B cell (primary cell): ENCODE measurements at regions not wholly inside any gene's neighbourhood (a gene's known extent, or its start where the extent isn't known, plus 50 kb on each side); places are given as distances from the start of the nearest gene placed in this dataset.

Source experiments
- ATAC-seq: fragments of 200-7000 bp; cut with Tn5 transposase; one replicate; pipeline ENCODE4 v1.10.0; 2021; ENCODE audit warnings: low read depth, mild to moderate bottlenecking, moderate number of reproducible peaks, moderate library complexity
- CTCF ChIA-PET: fragments of 350-600 bp; sonication (Branson Sonifier 250); formaldehyde crosslinking; loops from one replicate; lab custom pipeline; 2021; ENCODE audit warnings: antibody characterized with exemption, inconsistent platforms; lab: Charles Lee
- POLR2A ChIA-PET: fragments of 350-600 bp; sonication (Branson Sonifier 250); formaldehyde crosslinking; loops from one replicate; lab custom pipeline; 2021; ENCODE audit warnings: antibody characterized with exemption; lab: Charles Lee
- DNase-seq: peaks from one replicate; pipeline ENCODE4 v3.0.0; 2013
- H2AFZ ChIP-seq: 2 replicates; pipeline ENCODE4 v1.6.1; 2012; ENCODE audit warnings: mild to moderate bottlenecking, low read depth, low read length; ENCODE audit not compliant: insufficient read depth, poor library complexity, severe bottlenecking
- H3K27ac ChIP-seq, 2 donors: 1 replicate in 1 of 2; 2 replicates in 1 of 2; pipeline ENCODE4 v1.5.1; 2012 to 2013; ENCODE audit warnings: low read length in 2 of 2, mild to moderate bottlenecking in 2 of 2, moderate library complexity in 1 of 2
- H3K27me3 ChIP-seq, 4 experiments: fragments of 200-600 bp in 1 of 4; sonication (generic) in 1 of 4; replicated peaks in 1 of 4; 1 replicate in 2 of 4; 2 replicates in 2 of 4; pipeline versions ENCODE4 v1.6.1 to v1.7.0; 2013 to 2016; ENCODE audit warnings: low read length in 3 of 4, mild to moderate bottlenecking in 2 of 4, mixed read lengths in 1 of 4, moderate library complexity in 1 of 4; ENCODE audit not compliant: insufficient read depth in 4 of 4, control insufficient read depth in 3 of 4; ENCODE audit errors: control extremely low read depth in 1 of 4
- H3K36me3 ChIP-seq, 2 experiments: replicated peaks in 1 of 2; 1 replicate in 1 of 2; 2 replicates in 1 of 2; pipeline versions ENCODE4 v1.6.1 to v1.7.1; 2013; ENCODE audit warnings: low read length in 1 of 2; ENCODE audit not compliant: insufficient read depth in 2 of 2, control insufficient read depth in 1 of 2; ENCODE audit errors: control extremely low read depth in 1 of 2, extremely low read depth in 1 of 2
- H3K4me1 ChIP-seq, 2 donors: fragments of 200-600 bp in 1 of 2; sonication (generic) in 1 of 2; 1 replicate in 1 of 2; 2 replicates in 1 of 2; pipeline versions ENCODE4 v1.5.1 to v1.6.1; 2013 to 2017; ENCODE audit warnings: low read length in 2 of 2; ENCODE audit not compliant: control insufficient read depth in 2 of 2, insufficient read depth in 2 of 2
- H3K4me2 ChIP-seq: replicated peaks from 2 replicates; pipeline ENCODE3; 2012; ENCODE audit warnings: mild to moderate bottlenecking, low read depth, low read length; ENCODE audit not compliant: poor library complexity, severe bottlenecking
- H3K4me3 ChIP-seq, 5 experiments: fragments of 200-600 bp in 1 of 5; sonication (generic) in 1 of 5; 1 replicate in 3 of 5; 2 replicates in 2 of 5; pipeline versions ENCODE4 v1.5.1 to v1.7.0; 2011 to 2016; ENCODE audit warnings: low read length in 4 of 5, mild to moderate bottlenecking in 4 of 5, low read depth in 2 of 5, control low read depth in 1 of 5, moderate library complexity in 1 of 5; ENCODE audit not compliant: insufficient read depth in 1 of 5; ENCODE audit errors: control extremely low read depth in 1 of 5, extremely low read depth in 1 of 5
- H3K79me2 ChIP-seq: fragments of 200-600 bp; sonication (generic); one replicate; pipeline ENCODE4 v1.6.0; 2016; ENCODE audit warnings: low read length; ENCODE audit not compliant: control insufficient read depth, insufficient read depth
- H3K9ac ChIP-seq: fragments of 200-600 bp; sonication (generic); 2 replicates; pipeline ENCODE4 v1.6.1; 2017; ENCODE audit warnings: mild to moderate bottlenecking, low read length, moderate library complexity
- H3K9me3 ChIP-seq, 3 donors: one replicate each; pipeline versions ENCODE4 v1.6.1 to v1.7.1; 2013; ENCODE audit warnings: low read length in 2 of 3; ENCODE audit not compliant: control insufficient read depth in 2 of 3, insufficient read depth in 1 of 3; ENCODE audit errors: control extremely low read depth in 1 of 3
- H4K20me1 ChIP-seq: 2 replicates; pipeline ENCODE4 v1.6.0; 2012; ENCODE audit warnings: mild to moderate bottlenecking, low read length; ENCODE audit not compliant: insufficient read depth, control insufficient read depth, poor library complexity, severe bottlenecking
- H3K27ac Mint-ChIP-seq: one replicate; pipeline ENCODE4 v1.8.0; 2021; ENCODE audit warnings: mixed read lengths
- H3K27me3 Mint-ChIP-seq: one replicate; pipeline ENCODE4 v1.8.0; 2021; ENCODE audit warnings: mixed read lengths
- H3K4me1 Mint-ChIP-seq: one replicate; pipeline ENCODE4 v1.8.0; 2021; ENCODE audit warnings: mixed read lengths
- H3K4me3 Mint-ChIP-seq: one replicate; pipeline ENCODE4 v1.8.0; 2021; ENCODE audit warnings: mixed read lengths
- H3K9me3 Mint-ChIP-seq: one replicate; pipeline ENCODE4 v1.8.0; 2022; ENCODE audit warnings: mixed read lengths; ENCODE audit not compliant: insufficient read depth
- CTCF ChIP-seq: fragments of 200-600 bp; IDR thresholded peaks from one replicate; pipeline ENCODE4 v1.8.0; 2022; ENCODE audit warnings: antibody characterized with exemption, mild to moderate bottlenecking
- EZH2 ChIP-seq: IDR thresholded peaks from 2 replicates; pipeline ENCODE4 v1.6.1; 2012; ENCODE audit warnings: borderline replicate concordance, low read depth, mild to moderate bottlenecking, moderate library complexity, low read length; ENCODE audit not compliant: insufficient read depth, poor library complexity, severe bottlenecking
- whole genome bisulfite sequencing: methylation state at CpG from one replicate; pipeline ENCODE4 v1.1.5; 2013; ENCODE audit warnings: missing lambda C conversion rate; ENCODE audit not compliant: insufficient coverage; 5-methylcytosine and 5-hydroxymethylcytosine counted together
- intact Hi-C: fragments of 100-400 bp; cut with micrococcal nuclease; formaldehyde crosslinking; loops from one replicate; pipeline ENCODE4 v1.10.0; 2022

GRCh38 chr9:134214386-134214765, 50.0 kb upstream of the RNU6ATAC start:
- Mint-ChIP-seq H3K4me3 (no peak overlapping the region), H3K4me1 (peaks cover 5% of the 10 kb centered on the region), H3K9me3 (no peaks in the 10 kb centered on the region), H3K27me3 (no peaks in the 10 kb centered on the region), H3K27ac (no peak overlapping the region)
- no peak for DNase-seq
- Histone ChIP-seq H3K4me2 (no peak overlapping the region), H3K4me3 (no peak overlapping the region), H2AFZ (no peak overlapping the region), H3K27ac (no peak overlapping the region), H3K36me3 (no peaks in the 10 kb centered on the region), H3K9me3 (peaks cover 0 to 18% (median 4%) of the 10 kb centered on the region in 3 donors), H3K9ac (no peak overlapping the region), H3K27me3 (no peaks in the 10 kb centered on the region), H4K20me1 (no peaks in the 10 kb centered on the region), H3K79me2 (no peaks in the 10 kb centered on the region), H3K4me1 (peaks cover 7 to 13% of the 10 kb centered on the region in 2 donors)
- WGBS: 72% methylated on average over 4 of the region's 6 CpGs
- intact Hi-C loops: no loop called here
- ATAC-seq: no peak
- ChIA-PET CTCF (no interaction called here), POLR2A (interaction anchor here (0.6 kb wide), 1 partner anchor 209 kb away, joined by 3 read pairs; no protein-coding TSS in a partner anchor)
- TF ChIP-seq CTCF (no peak), EZH2 (no peak)

GRCh38 chr9:134214766-134215419, 50.5 kb upstream of the RNU6ATAC start:
- CTCF ChIA-PET: no interaction called here
- Histone ChIP-seq H3K4me2 (no peak overlapping the region), H3K4me3 (no peak overlapping the region), H3K27ac (no peak overlapping the region), H3K27me3 (no peaks in the 10 kb centered on the region), H3K4me1 (peaks cover 7 to 13% of the 10 kb centered on the region in 2 donors), H3K9ac (no peak overlapping the region), H4K20me1 (no peaks in the 10 kb centered on the region), H2AFZ (no peak overlapping the region), H3K36me3 (no peaks in the 10 kb centered on the region), H3K9me3 (peaks cover 0 to 18% (median 4%) of the 10 kb centered on the region in 3 donors), H3K79me2 (no peaks in the 10 kb centered on the region)
- no peaks in the 10 kb centered on the region for H3K9me3 Mint-ChIP-seq
- no peak overlapping the region for H3K27ac Mint-ChIP-seq
- POLR2A ChIA-PET: interaction anchor here (0.5 to 0.6 kb wide), 2 partner anchors 31 to 209 kb away, joined by 3 read pairs; no protein-coding TSS in a partner anchor
- H3K27me3 Mint-ChIP-seq: no peaks in the 10 kb centered on the region
- H3K4me1 Mint-ChIP-seq: peaks cover 5% of the 10 kb centered on the region
- WGBS: 90% methylated on average over 19 of the region's 22 CpGs
- ATAC-seq: no peak
- H3K4me3 Mint-ChIP-seq: no peak overlapping the region
- no peak for TF ChIP-seq CTCF
- intact Hi-C loops: no loop called here
- no peak for DNase-seq
